GM23338 (cell line): ENCODE measurements at regions not wholly inside any gene's neighbourhood (a gene's known extent, or its start where the extent isn't known, plus 50 kb on each side); places are given as distances from the start of the nearest gene placed in this dataset.

Experiments used
- ATAC-seq: fragments of 200-7000 bp; cut with Tn5 transposase; 3 replicates; pipeline ENCODE4 v1.9.1; 2020
- DNase-seq: peaks from one replicate; pipeline ENCODE4 v3.0.0-alpha.2; 2015; ENCODE audit warnings: low spot score
- H2AFZ ChIP-seq: fragments of 200-600 bp; sonication (generic); 2 replicates; pipeline ENCODE4 v1.8.0; 2016; ENCODE audit warnings: antibody characterized with exemption, mild to moderate bottlenecking, moderate library complexity
- H3F3A ChIP-seq: fragments of 200-600 bp; sonication (generic); replicated peaks from 2 replicates; pipeline ENCODE4 v1.8.0; 2017; ENCODE audit warnings: antibody characterized with exemption, mixed run types, low read depth
- H3K27ac ChIP-seq: fragments of 200-600 bp; sonication (generic); 2 replicates; pipeline ENCODE4 v1.6.1; 2016; ENCODE audit warnings: low read depth
- H3K27me3 ChIP-seq: fragments of 200-600 bp; sonication (generic); 2 replicates; pipeline ENCODE4 v1.8.0; 2016; ENCODE audit warnings: mild to moderate bottlenecking, mixed run types, moderate library complexity; ENCODE audit not compliant: insufficient read depth
- H3K36me3 ChIP-seq: fragments of 200-600 bp; sonication (generic); 2 replicates; pipeline ENCODE4 v1.8.0; 2016; ENCODE audit warnings: mild to moderate bottlenecking; ENCODE audit not compliant: insufficient read depth
- H3K4me1 ChIP-seq: fragments of 200-600 bp; sonication (generic); 2 replicates; pipeline ENCODE4 v1.8.0; 2016; ENCODE audit warnings: mild to moderate bottlenecking, moderate library complexity; ENCODE audit not compliant: insufficient read depth
- H3K4me2 ChIP-seq: fragments of 200-600 bp; sonication (generic); 2 replicates; pipeline ENCODE4 v1.7.1; 2017; ENCODE audit warnings: mixed run types
- H3K4me3 ChIP-seq: fragments of 200-600 bp; sonication (generic); 2 replicates; pipeline ENCODE4 v1.6.1; 2016; ENCODE audit warnings: mixed run types
- H3K79me2 ChIP-seq: fragments of 200-600 bp; sonication (generic); replicated peaks from 2 replicates; pipeline ENCODE4 v1.8.0; 2017; ENCODE audit warnings: mild to moderate bottlenecking; ENCODE audit not compliant: insufficient read depth
- H3K9me2 ChIP-seq: fragments of 200-600 bp; sonication (generic); 2 replicates; pipeline ENCODE4 v1.8.0; 2017; ENCODE audit not compliant: insufficient read depth
- H4K20me1 ChIP-seq: fragments of 200-600 bp; sonication (generic); replicated peaks from 2 replicates; pipeline ENCODE4 v1.8.0; 2017; ENCODE audit warnings: mild to moderate bottlenecking; ENCODE audit not compliant: insufficient read depth
- H3K27ac Mint-ChIP-seq: 2 replicates; pipeline ENCODE4 v1.8.0; 2020; ENCODE audit warnings: inconsistent platforms, mild to moderate bottlenecking, moderate library complexity, mixed read lengths
- H3K27me3 Mint-ChIP-seq: 3 replicates; pipeline ENCODE4 v1.8.0; 2022; ENCODE audit warnings: low read depth, mild to moderate bottlenecking, moderate library complexity, mixed read lengths, inconsistent platforms; ENCODE audit not compliant: insufficient read depth, poor library complexity
- H3K36me3 Mint-ChIP-seq: 3 replicates; pipeline ENCODE4 v1.8.0; 2021; ENCODE audit warnings: low read depth, mild to moderate bottlenecking, inconsistent platforms, moderate library complexity, mixed read lengths
- H3K4me1 Mint-ChIP-seq: 3 replicates; pipeline ENCODE4 v1.8.0; 2020; ENCODE audit warnings: mild to moderate bottlenecking, inconsistent platforms, mixed read lengths
- H3K4me3 Mint-ChIP-seq: 3 replicates; pipeline ENCODE4 v1.8.0; 2021; ENCODE audit warnings: moderate library complexity, mild to moderate bottlenecking, inconsistent platforms, mixed read lengths
- H3K9me3 Mint-ChIP-seq: 3 replicates; pipeline ENCODE4 v1.8.0; 2020; ENCODE audit warnings: moderate library complexity, mild to moderate bottlenecking, inconsistent platforms, mixed read lengths
- CREB1 ChIP-seq: fragments of 250-450 bp; sonication (Bioruptor Pico); IDR thresholded peaks from 2 replicates; pipeline ENCODE4 v1.5.0; 2020; ENCODE audit warnings: low read depth, mild to moderate bottlenecking, moderate library complexity
- EZH2 ChIP-seq: fragments of 200-600 bp; sonication (generic); IDR thresholded peaks from one replicate; pipeline ENCODE4 v1.8.0; 2017; ENCODE audit warnings: antibody characterized with exemption, mild to moderate bottlenecking, low read depth; ENCODE audit not compliant: unreplicated experiment
- EZH2phosphoT487 ChIP-seq: fragments of 200-600 bp; sonication (generic); IDR thresholded peaks from one replicate; pipeline ENCODE4 v1.8.1; 2018; ENCODE audit warnings: antibody characterized with exemption; ENCODE audit not compliant: unreplicated experiment
- NANOG ChIP-seq: IDR thresholded peaks from 2 replicates; pipeline ENCODE4 v1.6.1; 2016; ENCODE audit warnings: antibody characterized with exemption, borderline replicate concordance
- POLR2AphosphoS5 ChIP-seq: IDR thresholded peaks from 2 replicates; pipeline ENCODE4 v1.6.1; 2016; ENCODE audit warnings: antibody characterized with exemption, low read depth
- STAT1 ChIP-seq: IDR thresholded peaks from one replicate; pipeline ENCODE4 v1.6.1; 2016; ENCODE audit warnings: antibody characterized with exemption; ENCODE audit not compliant: unreplicated experiment
- ZNF331 ChIP-seq: fragments of 250-450 bp; sonication (Bioruptor Pico); IDR thresholded peaks from 2 replicates; pipeline ENCODE4 v1.5.0; 2020; ENCODE audit warnings: low read depth, mild to moderate bottlenecking, moderate library complexity
- TF ChIP-seq, protein P1 (sequence below): IDR thresholded peaks from 2 replicates; pipeline ENCODE4 v1.6.1; 2016; ENCODE audit warnings: antibody characterized with exemption
- TF ChIP-seq, protein P2 (sequence below): IDR thresholded peaks from one replicate; pipeline ENCODE4 v1.6.1; 2018; ENCODE audit warnings: antibody characterized with exemption; ENCODE audit not compliant: unreplicated experiment
- TF ChIP-seq, protein P3 (sequence below), 2 experiments: fragments of 200-600 bp in 1 of 2; sonication (generic) in 1 of 2; conservative IDR thresholded peaks; 2 replicates each; pipeline versions ENCODE4 v1.5.1 to v1.6.1; 2016 to 2017; ENCODE audit warnings: antibody characterized with exemption in 2 of 2, low read depth in 2 of 2, mild to moderate bottlenecking in 2 of 2, moderate library complexity in 1 of 2

DNA sequence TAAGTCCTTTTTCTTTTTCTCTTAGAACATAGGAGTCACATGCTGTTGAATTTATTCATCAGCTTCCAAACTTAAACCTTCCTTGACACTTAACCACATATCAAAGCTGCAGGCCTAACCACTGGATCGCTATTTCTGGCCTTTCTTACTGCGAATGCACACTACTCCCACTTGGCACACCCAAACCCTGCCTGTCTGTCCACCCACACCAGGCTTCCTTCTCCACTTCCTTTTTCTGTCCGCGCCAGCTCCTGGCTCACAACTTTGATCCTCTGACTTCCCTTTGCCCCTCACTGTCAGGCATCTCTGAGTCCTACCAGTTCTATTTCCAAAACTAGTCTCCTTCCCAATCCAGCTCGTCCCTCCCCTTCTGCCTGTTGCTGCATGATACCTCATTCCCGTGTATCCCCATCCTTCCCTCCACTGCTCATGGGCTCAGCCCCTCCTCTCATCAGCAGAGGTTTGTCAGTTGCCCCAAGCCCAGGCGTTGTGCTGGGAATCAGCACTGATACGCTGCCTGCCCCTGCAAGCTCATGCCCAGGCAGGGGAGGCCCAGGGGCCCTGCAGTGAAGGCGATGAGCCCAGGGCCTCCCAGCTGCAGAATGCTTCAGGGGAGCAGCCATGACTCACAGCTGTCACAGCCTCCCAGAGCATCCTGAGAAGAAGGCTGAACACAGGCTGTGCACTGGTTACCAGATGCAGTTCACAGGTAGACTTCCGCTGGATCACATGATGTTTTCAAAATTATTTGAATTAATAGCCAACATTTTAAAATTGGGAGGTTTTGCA lies 179.8 kb downstream of the KATNIP start (continued):
- TF ChIP-seq, protein P1, sequence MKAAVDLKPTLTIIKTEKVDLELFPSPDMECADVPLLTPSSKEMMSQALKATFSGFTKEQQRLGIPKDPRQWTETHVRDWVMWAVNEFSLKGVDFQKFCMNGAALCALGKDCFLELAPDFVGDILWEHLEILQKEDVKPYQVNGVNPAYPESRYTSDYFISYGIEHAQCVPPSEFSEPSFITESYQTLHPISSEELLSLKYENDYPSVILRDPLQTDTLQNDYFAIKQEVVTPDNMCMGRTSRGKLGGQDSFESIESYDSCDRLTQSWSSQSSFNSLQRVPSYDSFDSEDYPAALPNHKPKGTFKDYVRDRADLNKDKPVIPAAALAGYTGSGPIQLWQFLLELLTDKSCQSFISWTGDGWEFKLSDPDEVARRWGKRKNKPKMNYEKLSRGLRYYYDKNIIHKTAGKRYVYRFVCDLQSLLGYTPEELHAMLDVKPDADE = no peak
- TF ChIP-seq POLR2AphosphoS5 = no peak
- TF ChIP-seq, protein P2, sequence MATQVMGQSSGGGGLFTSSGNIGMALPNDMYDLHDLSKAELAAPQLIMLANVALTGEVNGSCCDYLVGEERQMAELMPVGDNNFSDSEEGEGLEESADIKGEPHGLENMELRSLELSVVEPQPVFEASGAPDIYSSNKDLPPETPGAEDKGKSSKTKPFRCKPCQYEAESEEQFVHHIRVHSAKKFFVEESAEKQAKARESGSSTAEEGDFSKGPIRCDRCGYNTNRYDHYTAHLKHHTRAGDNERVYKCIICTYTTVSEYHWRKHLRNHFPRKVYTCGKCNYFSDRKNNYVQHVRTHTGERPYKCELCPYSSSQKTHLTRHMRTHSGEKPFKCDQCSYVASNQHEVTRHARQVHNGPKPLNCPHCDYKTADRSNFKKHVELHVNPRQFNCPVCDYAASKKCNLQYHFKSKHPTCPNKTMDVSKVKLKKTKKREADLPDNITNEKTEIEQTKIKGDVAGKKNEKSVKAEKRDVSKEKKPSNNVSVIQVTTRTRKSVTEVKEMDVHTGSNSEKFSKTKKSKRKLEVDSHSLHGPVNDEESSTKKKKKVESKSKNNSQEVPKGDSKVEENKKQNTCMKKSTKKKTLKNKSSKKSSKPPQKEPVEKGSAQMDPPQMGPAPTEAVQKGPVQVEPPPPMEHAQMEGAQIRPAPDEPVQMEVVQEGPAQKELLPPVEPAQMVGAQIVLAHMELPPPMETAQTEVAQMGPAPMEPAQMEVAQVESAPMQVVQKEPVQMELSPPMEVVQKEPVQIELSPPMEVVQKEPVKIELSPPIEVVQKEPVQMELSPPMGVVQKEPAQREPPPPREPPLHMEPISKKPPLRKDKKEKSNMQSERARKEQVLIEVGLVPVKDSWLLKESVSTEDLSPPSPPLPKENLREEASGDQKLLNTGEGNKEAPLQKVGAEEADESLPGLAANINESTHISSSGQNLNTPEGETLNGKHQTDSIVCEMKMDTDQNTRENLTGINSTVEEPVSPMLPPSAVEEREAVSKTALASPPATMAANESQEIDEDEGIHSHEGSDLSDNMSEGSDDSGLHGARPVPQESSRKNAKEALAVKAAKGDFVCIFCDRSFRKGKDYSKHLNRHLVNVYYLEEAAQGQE = no peak
- TF ChIP-seq EZH2phosphoT487 = no peak

DNA sequence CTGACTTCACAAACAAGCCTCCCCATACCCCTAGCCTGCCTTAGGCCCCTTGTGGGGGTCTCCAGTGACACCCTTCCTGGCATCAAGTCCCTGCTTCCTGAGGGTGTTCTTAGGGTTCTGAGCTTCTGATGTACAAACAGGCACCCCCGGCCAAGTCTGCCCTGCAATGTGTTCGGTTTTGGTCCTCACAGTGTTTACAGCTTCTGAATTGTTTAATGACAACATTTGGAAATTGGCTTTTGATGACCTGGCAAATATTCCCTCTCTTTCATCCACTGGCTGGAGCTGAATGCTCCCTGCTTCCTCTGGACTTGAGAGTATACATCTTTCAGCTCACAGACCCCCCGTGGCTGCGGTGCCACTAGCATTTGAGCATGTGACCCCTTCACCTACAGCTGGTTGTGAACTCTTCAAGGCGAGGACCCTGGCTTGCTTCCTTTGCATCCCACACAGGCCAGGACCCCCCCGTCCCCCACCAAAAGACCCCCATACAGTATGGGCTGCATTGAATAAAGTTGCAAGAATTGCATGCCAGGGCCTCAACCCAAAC lies 180.8 kb downstream of the KATNIP start:
- TF ChIP-seq ZNF331 (CRISPR knock-in tag) = no peak
- no peak for TF ChIP-seq CREB1 (CRISPR knock-in tag)
- TF ChIP-seq NANOG = no peak
- no peak for TF ChIP-seq STAT1
- TF ChIP-seq, protein P1 = no peak
- no peak for TF ChIP-seq EZH2
- TF ChIP-seq, protein P2 = no peak
- no peak for TF ChIP-seq EZH2phosphoT487
- TF ChIP-seq, protein P3, sequence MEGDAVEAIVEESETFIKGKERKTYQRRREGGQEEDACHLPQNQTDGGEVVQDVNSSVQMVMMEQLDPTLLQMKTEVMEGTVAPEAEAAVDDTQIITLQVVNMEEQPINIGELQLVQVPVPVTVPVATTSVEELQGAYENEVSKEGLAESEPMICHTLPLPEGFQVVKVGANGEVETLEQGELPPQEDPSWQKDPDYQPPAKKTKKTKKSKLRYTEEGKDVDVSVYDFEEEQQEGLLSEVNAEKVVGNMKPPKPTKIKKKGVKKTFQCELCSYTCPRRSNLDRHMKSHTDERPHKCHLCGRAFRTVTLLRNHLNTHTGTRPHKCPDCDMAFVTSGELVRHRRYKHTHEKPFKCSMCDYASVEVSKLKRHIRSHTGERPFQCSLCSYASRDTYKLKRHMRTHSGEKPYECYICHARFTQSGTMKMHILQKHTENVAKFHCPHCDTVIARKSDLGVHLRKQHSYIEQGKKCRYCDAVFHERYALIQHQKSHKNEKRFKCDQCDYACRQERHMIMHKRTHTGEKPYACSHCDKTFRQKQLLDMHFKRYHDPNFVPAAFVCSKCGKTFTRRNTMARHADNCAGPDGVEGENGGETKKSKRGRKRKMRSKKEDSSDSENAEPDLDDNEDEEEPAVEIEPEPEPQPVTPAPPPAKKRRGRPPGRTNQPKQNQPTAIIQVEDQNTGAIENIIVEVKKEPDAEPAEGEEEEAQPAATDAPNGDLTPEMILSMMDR (conservative IDR thresholded peaks at IDR 0.05; ENCODE audit: low read depth in 2 of 2) = no peak
- no peaks in the 10 kb centered on the region for H3K4me1 ChIP-seq
- no peaks in the 10 kb centered on the region for H3K36me3 ChIP-seq
- Mint-ChIP-seq H3K4me3 (no peak overlapping the region), H3K9me3 (peaks cover 2% of the 10 kb centered on the region; the same call in 2 of the 3 replicates), H3K36me3 (peaks cover 22% of the 10 kb centered on the region), H3K27ac (peak overlapping the region; percentile 17), H3K4me1 (no peaks in the 10 kb centered on the region), H3K27me3 (no peaks in the 10 kb centered on the region)
- ATAC-seq (no peak), DNase-seq (no peak)
- H3K27ac ChIP-seq = no peak overlapping the region
- no peak overlapping the region for H3K4me3 ChIP-seq
- H3F3A ChIP-seq = no peaks in the 10 kb centered on the region
- H3K4me2 ChIP-seq = no peak overlapping the region
- no peaks in the 10 kb centered on the region for H3K79me2 ChIP-seq
- no peaks in the 10 kb centered on the region for H3K27me3 ChIP-seq
- H2AFZ ChIP-seq = no peak overlapping the region
- H4K20me1 ChIP-seq = no peaks in the 10 kb centered on the region
- no peaks in the 10 kb centered on the region for H3K9me2 ChIP-seq
